GM23338 (cell line): ENCODE measurements at regions not wholly inside any gene's neighbourhood (a gene's known extent, or its start where the extent isn't known, plus 50 kb on each side); places are given as distances from the start of the nearest gene placed in this dataset.
"Not testable (repeated sequence)": the region's sequence is repeated elsewhere in the genome, so short reads cannot be mapped to it uniquely, and the experiment has no call there.

ENCODE experiments used
- ATAC-seq: fragments of 200-7000 bp; cut with Tn5 transposase; 3 replicates; pipeline ENCODE4 v1.9.1; 2020
- DNase-seq: peaks from one replicate; pipeline ENCODE4 v3.0.0-alpha.2; 2015; ENCODE audit warnings: low spot score
- H2AFZ ChIP-seq: fragments of 200-600 bp; sonication (generic); 2 replicates; pipeline ENCODE4 v1.8.0; 2016; ENCODE audit warnings: antibody characterized with exemption, mild to moderate bottlenecking, moderate library complexity
- H3F3A ChIP-seq: fragments of 200-600 bp; sonication (generic); replicated peaks from 2 replicates; pipeline ENCODE4 v1.8.0; 2017; ENCODE audit warnings: antibody characterized with exemption, mixed run types, low read depth
- H3K27ac ChIP-seq: fragments of 200-600 bp; sonication (generic); 2 replicates; pipeline ENCODE4 v1.6.1; 2016; ENCODE audit warnings: low read depth
- H3K27me3 ChIP-seq: fragments of 200-600 bp; sonication (generic); 2 replicates; pipeline ENCODE4 v1.8.0; 2016; ENCODE audit warnings: mild to moderate bottlenecking, mixed run types, moderate library complexity; ENCODE audit not compliant: insufficient read depth
- H3K36me3 ChIP-seq: fragments of 200-600 bp; sonication (generic); 2 replicates; pipeline ENCODE4 v1.8.0; 2016; ENCODE audit warnings: mild to moderate bottlenecking; ENCODE audit not compliant: insufficient read depth
- H3K4me1 ChIP-seq: fragments of 200-600 bp; sonication (generic); 2 replicates; pipeline ENCODE4 v1.8.0; 2016; ENCODE audit warnings: mild to moderate bottlenecking, moderate library complexity; ENCODE audit not compliant: insufficient read depth
- H3K4me2 ChIP-seq: fragments of 200-600 bp; sonication (generic); 2 replicates; pipeline ENCODE4 v1.7.1; 2017; ENCODE audit warnings: mixed run types
- H3K4me3 ChIP-seq: fragments of 200-600 bp; sonication (generic); 2 replicates; pipeline ENCODE4 v1.6.1; 2016; ENCODE audit warnings: mixed run types
- H3K79me2 ChIP-seq: fragments of 200-600 bp; sonication (generic); replicated peaks from 2 replicates; pipeline ENCODE4 v1.8.0; 2017; ENCODE audit warnings: mild to moderate bottlenecking; ENCODE audit not compliant: insufficient read depth
- H3K9me2 ChIP-seq: fragments of 200-600 bp; sonication (generic); 2 replicates; pipeline ENCODE4 v1.8.0; 2017; ENCODE audit not compliant: insufficient read depth
- H4K20me1 ChIP-seq: fragments of 200-600 bp; sonication (generic); replicated peaks from 2 replicates; pipeline ENCODE4 v1.8.0; 2017; ENCODE audit warnings: mild to moderate bottlenecking; ENCODE audit not compliant: insufficient read depth
- H3K27ac Mint-ChIP-seq: 2 replicates; pipeline ENCODE4 v1.8.0; 2020; ENCODE audit warnings: inconsistent platforms, mild to moderate bottlenecking, moderate library complexity, mixed read lengths
- H3K27me3 Mint-ChIP-seq: 3 replicates; pipeline ENCODE4 v1.8.0; 2022; ENCODE audit warnings: low read depth, mild to moderate bottlenecking, moderate library complexity, mixed read lengths, inconsistent platforms; ENCODE audit not compliant: insufficient read depth, poor library complexity
- H3K36me3 Mint-ChIP-seq: 3 replicates; pipeline ENCODE4 v1.8.0; 2021; ENCODE audit warnings: low read depth, mild to moderate bottlenecking, inconsistent platforms, moderate library complexity, mixed read lengths
- H3K4me1 Mint-ChIP-seq: 3 replicates; pipeline ENCODE4 v1.8.0; 2020; ENCODE audit warnings: mild to moderate bottlenecking, inconsistent platforms, mixed read lengths
- H3K4me3 Mint-ChIP-seq: 3 replicates; pipeline ENCODE4 v1.8.0; 2021; ENCODE audit warnings: moderate library complexity, mild to moderate bottlenecking, inconsistent platforms, mixed read lengths
- H3K9me3 Mint-ChIP-seq: 3 replicates; pipeline ENCODE4 v1.8.0; 2020; ENCODE audit warnings: moderate library complexity, mild to moderate bottlenecking, inconsistent platforms, mixed read lengths
- CREB1 ChIP-seq: fragments of 250-450 bp; sonication (Bioruptor Pico); IDR thresholded peaks from 2 replicates; pipeline ENCODE4 v1.5.0; 2020; ENCODE audit warnings: low read depth, mild to moderate bottlenecking, moderate library complexity
- JUNB ChIP-seq: IDR thresholded peaks from one replicate; pipeline ENCODE4 v1.6.1; 2016; ENCODE audit warnings: antibody characterized with exemption; ENCODE audit not compliant: unreplicated experiment
- NANOG ChIP-seq: IDR thresholded peaks from 2 replicates; pipeline ENCODE4 v1.6.1; 2016; ENCODE audit warnings: antibody characterized with exemption, borderline replicate concordance
- POLR2AphosphoS5 ChIP-seq: IDR thresholded peaks from 2 replicates; pipeline ENCODE4 v1.6.1; 2016; ENCODE audit warnings: antibody characterized with exemption, low read depth
- STAT1 ChIP-seq: IDR thresholded peaks from one replicate; pipeline ENCODE4 v1.6.1; 2016; ENCODE audit warnings: antibody characterized with exemption; ENCODE audit not compliant: unreplicated experiment
- ZNF331 ChIP-seq: fragments of 250-450 bp; sonication (Bioruptor Pico); IDR thresholded peaks from 2 replicates; pipeline ENCODE4 v1.5.0; 2020; ENCODE audit warnings: low read depth, mild to moderate bottlenecking, moderate library complexity
- TF ChIP-seq, protein P1 (sequence below): IDR thresholded peaks from 2 replicates; pipeline ENCODE4 v1.6.1; 2016; ENCODE audit warnings: antibody characterized with exemption
- TF ChIP-seq, protein P2 (sequence below): fragments of 250-450 bp; sonication (Bioruptor Pico); IDR thresholded peaks from 2 replicates; pipeline ENCODE4 v1.5.0; 2020; ENCODE audit warnings: mild to moderate bottlenecking, moderate library complexity

DNA sequence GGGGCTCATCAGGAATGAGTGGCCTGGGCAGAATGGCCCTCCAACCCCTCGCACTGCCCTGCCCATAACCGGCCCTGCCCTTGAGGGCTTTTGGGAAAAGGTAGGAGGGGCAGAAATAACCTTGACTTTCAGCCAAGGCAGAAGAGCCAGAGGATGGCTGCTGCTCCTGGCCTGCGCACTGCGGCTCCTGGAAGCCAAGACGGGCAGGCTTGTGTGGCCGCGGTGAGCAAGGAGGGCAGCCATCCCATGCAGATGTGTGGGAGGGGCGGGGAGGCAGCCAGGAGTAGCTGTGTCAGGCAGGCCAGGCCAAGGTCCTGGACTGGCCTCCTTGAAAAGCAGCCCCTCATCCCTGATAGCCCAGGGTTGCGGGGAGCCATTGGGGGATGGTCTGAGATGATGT, 57.6 kb upstream of the URI1 start:
- no peak for ATAC-seq
- H3K9me3 Mint-ChIP-seq, result no peaks in the 10 kb centered on the region
- H3K4me1 Mint-ChIP-seq, result peaks cover 12% of the 10 kb centered on the region; the same call in 2 of the 3 replicates

DNA sequence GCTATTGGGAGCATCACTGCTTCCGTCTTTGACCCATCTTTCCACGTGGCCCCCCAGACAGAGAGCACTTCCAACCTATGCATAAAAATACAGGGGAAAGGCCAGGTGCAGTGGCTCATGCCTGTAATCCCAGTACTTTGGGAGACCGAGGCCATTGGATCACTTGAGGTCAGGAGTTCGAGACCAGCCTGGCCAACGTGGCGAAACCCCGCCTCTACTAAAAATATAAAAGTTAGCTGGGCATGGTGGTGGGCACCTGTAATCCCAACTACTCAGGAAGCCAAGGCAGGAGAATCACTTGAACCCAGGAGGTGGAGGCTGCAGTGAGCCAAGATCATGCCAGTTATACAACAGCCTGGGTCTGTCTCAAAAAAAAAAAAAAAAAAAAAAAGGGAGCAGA, 55.9 kb upstream of the URI1 start:
- not testable (repeated sequence) for H2AFZ ChIP-seq, H4K20me1 ChIP-seq, H3K4me2 ChIP-seq, H3K36me3 Mint-ChIP-seq, H3K36me3 ChIP-seq, H3K27ac ChIP-seq, ATAC-seq, H3K4me1 ChIP-seq, H3K27ac Mint-ChIP-seq, H3K27me3 ChIP-seq, H3K79me2 ChIP-seq, H3K4me3 ChIP-seq, H3K9me2 ChIP-seq, H3K9me3 Mint-ChIP-seq, DNase-seq, H3K4me3 Mint-ChIP-seq, H3F3A ChIP-seq
- H3K4me1 Mint-ChIP-seq, result peaks cover 12% of the 10 kb centered on the region; the same call in 2 of the 3 replicates
- peaks cover 16% of the 10 kb centered on the region for H3K27me3 Mint-ChIP-seq

More for the DNA sequence above, 57.6 kb upstream of the URI1 start:
- Histone ChIP-seq H3K79me2 (no peaks in the 10 kb centered on the region), H3K27me3 (no peaks in the 10 kb centered on the region), H3K36me3 (no peaks in the 10 kb centered on the region), H3K9me2 (no peaks in the 10 kb centered on the region), H3K4me3 (no peak overlapping the region), H4K20me1 (no peaks in the 10 kb centered on the region), H3K4me1 (no peaks in the 10 kb centered on the region; the same call in 1 of the 2 replicates), H2AFZ (no peak overlapping the region), H3K4me2 (no peak overlapping the region), H3F3A (no peaks in the 10 kb centered on the region), H3K27ac (no peak overlapping the region)
- peaks cover 15% of the 10 kb centered on the region for H3K27me3 Mint-ChIP-seq
- no peaks in the 10 kb centered on the region; the same call in 2 of the 3 replicates for H3K36me3 Mint-ChIP-seq
- TF ChIP-seq, protein P1, sequence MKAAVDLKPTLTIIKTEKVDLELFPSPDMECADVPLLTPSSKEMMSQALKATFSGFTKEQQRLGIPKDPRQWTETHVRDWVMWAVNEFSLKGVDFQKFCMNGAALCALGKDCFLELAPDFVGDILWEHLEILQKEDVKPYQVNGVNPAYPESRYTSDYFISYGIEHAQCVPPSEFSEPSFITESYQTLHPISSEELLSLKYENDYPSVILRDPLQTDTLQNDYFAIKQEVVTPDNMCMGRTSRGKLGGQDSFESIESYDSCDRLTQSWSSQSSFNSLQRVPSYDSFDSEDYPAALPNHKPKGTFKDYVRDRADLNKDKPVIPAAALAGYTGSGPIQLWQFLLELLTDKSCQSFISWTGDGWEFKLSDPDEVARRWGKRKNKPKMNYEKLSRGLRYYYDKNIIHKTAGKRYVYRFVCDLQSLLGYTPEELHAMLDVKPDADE, result no peak
- no peak for TF ChIP-seq CREB1 (CRISPR knock-in tag)
- TF ChIP-seq STAT1, result no peak
- no peak for TF ChIP-seq NANOG
- TF ChIP-seq, protein P2, sequence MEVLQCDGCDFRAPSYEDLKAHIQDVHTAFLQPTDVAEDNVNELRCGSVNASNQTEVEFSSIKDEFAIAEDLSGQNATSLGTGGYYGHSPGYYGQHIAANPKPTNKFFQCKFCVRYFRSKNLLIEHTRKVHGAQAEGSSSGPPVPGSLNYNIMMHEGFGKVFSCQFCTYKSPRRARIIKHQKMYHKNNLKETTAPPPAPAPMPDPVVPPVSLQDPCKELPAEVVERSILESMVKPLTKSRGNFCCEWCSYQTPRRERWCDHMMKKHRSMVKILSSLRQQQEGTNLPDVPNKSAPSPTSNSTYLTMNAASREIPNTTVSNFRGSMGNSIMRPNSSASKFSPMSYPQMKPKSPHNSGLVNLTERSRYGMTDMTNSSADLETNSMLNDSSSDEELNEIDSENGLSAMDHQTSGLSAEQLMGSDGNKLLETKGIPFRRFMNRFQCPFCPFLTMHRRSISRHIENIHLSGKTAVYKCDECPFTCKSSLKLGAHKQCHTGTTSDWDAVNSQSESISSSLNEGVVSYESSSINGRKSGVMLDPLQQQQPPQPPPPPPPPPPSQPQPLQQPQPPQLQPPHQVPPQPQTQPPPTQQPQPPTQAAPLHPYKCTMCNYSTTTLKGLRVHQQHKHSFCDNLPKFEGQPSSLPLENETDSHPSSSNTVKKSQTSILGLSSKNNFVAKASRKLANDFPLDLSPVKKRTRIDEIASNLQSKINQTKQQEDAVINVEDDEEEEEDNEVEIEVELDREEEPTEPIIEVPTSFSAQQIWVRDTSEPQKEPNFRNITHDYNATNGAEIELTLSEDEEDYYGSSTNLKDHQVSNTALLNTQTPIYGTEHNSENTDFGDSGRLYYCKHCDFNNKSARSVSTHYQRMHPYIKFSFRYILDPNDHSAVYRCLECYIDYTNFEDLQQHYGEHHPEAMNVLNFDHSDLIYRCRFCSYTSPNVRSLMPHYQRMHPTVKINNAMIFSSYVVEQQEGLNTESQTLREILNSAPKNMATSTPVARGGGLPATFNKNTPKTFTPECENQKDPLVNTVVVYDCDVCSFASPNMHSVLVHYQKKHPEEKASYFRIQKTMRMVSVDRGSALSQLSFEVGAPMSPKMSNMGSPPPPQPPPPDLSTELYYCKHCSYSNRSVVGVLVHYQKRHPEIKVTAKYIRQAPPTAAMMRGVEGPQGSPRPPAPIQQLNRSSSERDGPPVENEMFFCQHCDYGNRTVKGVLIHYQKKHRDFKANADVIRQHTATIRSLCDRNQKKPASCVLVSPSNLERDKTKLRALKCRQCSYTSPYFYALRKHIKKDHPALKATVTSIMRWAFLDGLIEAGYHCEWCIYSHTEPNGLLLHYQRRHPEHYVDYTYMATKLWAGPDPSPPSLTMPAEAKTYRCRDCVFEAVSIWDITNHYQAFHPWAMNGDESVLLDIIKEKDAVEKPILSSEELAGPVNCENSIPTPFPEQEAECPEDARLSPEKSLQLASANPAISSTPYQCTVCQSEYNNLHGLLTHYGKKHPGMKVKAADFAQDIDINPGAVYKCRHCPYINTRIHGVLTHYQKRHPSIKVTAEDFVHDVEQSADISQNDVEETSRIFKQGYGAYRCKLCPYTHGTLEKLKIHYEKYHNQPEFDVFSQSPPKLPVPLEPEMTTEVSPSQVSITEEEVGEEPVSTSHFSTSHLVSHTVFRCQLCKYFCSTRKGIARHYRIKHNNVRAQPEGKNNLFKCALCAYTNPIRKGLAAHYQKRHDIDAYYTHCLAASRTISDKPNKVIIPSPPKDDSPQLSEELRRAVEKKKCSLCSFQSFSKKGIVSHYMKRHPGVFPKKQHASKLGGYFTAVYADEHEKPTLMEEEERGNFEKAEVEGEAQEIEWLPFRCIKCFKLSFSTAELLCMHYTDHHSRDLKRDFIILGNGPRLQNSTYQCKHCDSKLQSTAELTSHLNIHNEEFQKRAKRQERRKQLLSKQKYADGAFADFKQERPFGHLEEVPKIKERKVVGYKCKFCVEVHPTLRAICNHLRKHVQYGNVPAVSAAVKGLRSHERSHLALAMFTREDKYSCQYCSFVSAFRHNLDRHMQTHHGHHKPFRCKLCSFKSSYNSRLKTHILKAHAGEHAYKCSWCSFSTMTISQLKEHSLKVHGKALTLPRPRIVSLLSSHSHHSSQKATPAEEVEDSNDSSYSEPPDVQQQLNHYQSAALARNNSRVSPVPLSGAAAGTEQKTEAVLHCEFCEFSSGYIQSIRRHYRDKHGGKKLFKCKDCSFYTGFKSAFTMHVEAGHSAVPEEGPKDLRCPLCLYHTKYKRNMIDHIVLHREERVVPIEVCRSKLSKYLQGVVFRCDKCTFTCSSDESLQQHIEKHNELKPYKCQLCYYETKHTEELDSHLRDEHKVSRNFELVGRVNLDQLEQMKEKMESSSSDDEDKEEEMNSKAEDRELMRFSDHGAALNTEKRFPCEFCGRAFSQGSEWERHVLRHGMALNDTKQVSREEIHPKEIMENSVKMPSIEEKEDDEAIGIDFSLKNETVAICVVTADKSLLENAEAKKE (CRISPR knock-in tag), result no peak
- no peak for TF ChIP-seq ZNF331
- TF ChIP-seq POLR2AphosphoS5, result no peak
- TF ChIP-seq JUNB, result no peak
- DNase-seq, result no peak
- no peak overlapping the region for H3K4me3 Mint-ChIP-seq
- H3K27ac Mint-ChIP-seq, result no peak overlapping the region
